ENCODE measurements at regions not wholly inside any gene's neighbourhood (a gene's known extent, or its start where the extent isn't known, plus 50 kb on each side); places are given as distances from the start of the nearest gene placed in this dataset.

- Histone ChIP-seq H3K9me3 (ENCODE audit: low read length) (no peaks in the 10 kb centered on the region), H3K4me2 (ENCODE audit: low read depth, low read length) (no peak overlapping the region), H4K20me1 (ENCODE audit: insufficient read depth, low read length) (no peaks in the 10 kb centered on the region), H3K9ac (ENCODE audit: insufficient read depth, low read depth, low read length) (no peak overlapping the region), H2AFZ (ENCODE audit: low read length) (no peak overlapping the region), H3K36me3 (replicated peaks in 1 of 2; ENCODE audit: control insufficient read depth in 1 of 2, insufficient read depth in 2 of 2, low read length in 2 of 2) (no peaks in the 10 kb centered on the region), H3K27me3 (ENCODE audit: control insufficient read depth in 1 of 2, insufficient read depth in 2 of 2, low read length in 2 of 2) (no peaks in the 10 kb centered on the region), H3K4me3 (replicated peaks in 1 of 3; ENCODE audit: insufficient read depth in 1 of 3, low read depth in 2 of 3, low read length in 3 of 3) (no peak overlapping the region), H3K27ac (ENCODE audit: extremely low read length, insufficient read depth, low read length) (no peak overlapping the region), H3K4me1 (ENCODE audit: insufficient read depth, low read length) (0 out of 2 replicates have a peak, but pooled peaks cover 4% of the 10 kb centered on the region), H3K79me2 (ENCODE audit: insufficient read depth, low read length) (no peaks in the 10 kb centered on the region)
- WGBS (ENCODE audit: low lambda C conversion rate): 1% methylated on average over 5 of the region's 5 CpGs
- in situ Hi-C loops (cut with HindIII; ENCODE audit: extremely low pct_ligation_motif_present, low pct_unique_long_range_greater_than_20kb): no loop called here
- no TSS peak for BruUV-seq (replicated peaks)
- DNase-seq (ENCODE audit: low spot score) (no peak), ATAC-seq (no peak), FAIRE-seq (no peak)
- POLR2A ChIA-PET: no interaction called here
- CTCF ChIA-PET (ENCODE audit: low intra/inter-chr PET ratio, low total read pairs): no interaction called here
- TF ChIP-seq NFRKB (IDR thresholded peaks at IDR 0.05): no peak
- no peak for TF ChIP-seq ZNF639 (CRISPR knock-in tag; conservative IDR thresholded peaks at IDR 0.05)
- no peak for TF ChIP-seq GATAD1 (CRISPR knock-in tag; IDR thresholded peaks at IDR 0.05)
- TF ChIP-seq ARID3A (IDR thresholded peaks at IDR 0.05; ENCODE audit: low read depth, low read length): no peak
- no peak for TF ChIP-seq KLF15 (CRISPR knock-in tag; IDR thresholded peaks at IDR 0.05; ENCODE audit: borderline replicate concordance)
- TF ChIP-seq RFX1 (IDR thresholded peaks at IDR 0.05): no peak
- TF ChIP-seq ZFP36L1 (CRISPR knock-in tag; IDR thresholded peaks at IDR 0.05): no peak
- no peak for TF ChIP-seq CBX2 (IDR thresholded peaks at IDR 0.05; ENCODE audit: low read depth, low read length)
- TF ChIP-seq CBX2 (CRISPR knock-in tag; IDR thresholded peaks at IDR 0.05; ENCODE audit: low read depth): no peak
- no peak for TF ChIP-seq SETDB1 (CRISPR knock-in tag; IDR thresholded peaks at IDR 0.05; ENCODE audit: borderline replicate concordance)
- no peak for TF ChIP-seq SNAPC4 (CRISPR knock-in tag; IDR thresholded peaks at IDR 0.05)
- no peak for TF ChIP-seq KDM4B (CRISPR knock-in tag; IDR thresholded peaks at IDR 0.05)
- no peak for TF ChIP-seq JUND (CRISPR knock-in tag; IDR thresholded peaks at IDR 0.05)
- no peak for TF ChIP-seq TCF7L2 (IDR thresholded peaks at IDR 0.05; ENCODE audit: low read depth, low read length)
- no peak for TF ChIP-seq ZSCAN31 (CRISPR knock-in tag; IDR thresholded peaks at IDR 0.05; ENCODE audit: low read depth)
- no peak for TF ChIP-seq TGIF2 (CRISPR knock-in tag; IDR thresholded peaks at IDR 0.05)
- TF ChIP-seq ERF (CRISPR knock-in tag; IDR thresholded peaks at IDR 0.05): no peak
- intact Hi-C loops (cut with micrococcal nuclease; ENCODE audit: unreplicated experiment): no loop called here
These were observed 314.3 kb upstream of the HTR2A start for GRCh38 chr13:47211106-47211505.

Measured in HepG2 (cell line).